Dendritic cell treated with granulocyte-macrophage colony-stimulating factor and Interleukin-4, amounts not matched to agents 40 ng/mL and 50 ng/mL, for 4 days (primary cell): ENCODE measurements at regions not wholly inside any gene's neighbourhood (a gene's known extent, or its start where the extent isn't known, plus 50 kb on each side); places are given as distances from the start of the nearest gene placed in this dataset.
"Not testable (repeated sequence)": the region's sequence is repeated elsewhere in the genome, so short reads cannot be mapped to it uniquely, and the experiment has no call there.

Experiments used
- H3K27ac Mint-ChIP-seq: one replicate; pipeline ENCODE4 v1.8.0; 2022; ENCODE audit warnings: mild to moderate bottlenecking, mixed read lengths
- H3K27me3 Mint-ChIP-seq: one replicate; pipeline ENCODE4 v1.8.0; 2022; ENCODE audit warnings: mild to moderate bottlenecking, mixed read lengths
- H3K36me3 Mint-ChIP-seq: one replicate; pipeline ENCODE4 v1.8.0; 2022; ENCODE audit warnings: low read depth, mixed read lengths
- H3K4me1 Mint-ChIP-seq: one replicate; pipeline ENCODE4 v1.8.0; 2022; ENCODE audit warnings: low read depth, mixed read lengths
- H3K4me3 Mint-ChIP-seq: one replicate; pipeline ENCODE4 v1.8.0; 2022; ENCODE audit warnings: mild to moderate bottlenecking, moderate library complexity, mixed read lengths
- H3K9me3 Mint-ChIP-seq: one replicate; pipeline ENCODE4 v1.8.0; 2022; ENCODE audit warnings: mixed read lengths
- intact Hi-C: fragments of 100-400 bp; cut with micrococcal nuclease; formaldehyde crosslinking; loops from one replicate; pipeline ENCODE4 v1.15.0; 2022

DNA sequence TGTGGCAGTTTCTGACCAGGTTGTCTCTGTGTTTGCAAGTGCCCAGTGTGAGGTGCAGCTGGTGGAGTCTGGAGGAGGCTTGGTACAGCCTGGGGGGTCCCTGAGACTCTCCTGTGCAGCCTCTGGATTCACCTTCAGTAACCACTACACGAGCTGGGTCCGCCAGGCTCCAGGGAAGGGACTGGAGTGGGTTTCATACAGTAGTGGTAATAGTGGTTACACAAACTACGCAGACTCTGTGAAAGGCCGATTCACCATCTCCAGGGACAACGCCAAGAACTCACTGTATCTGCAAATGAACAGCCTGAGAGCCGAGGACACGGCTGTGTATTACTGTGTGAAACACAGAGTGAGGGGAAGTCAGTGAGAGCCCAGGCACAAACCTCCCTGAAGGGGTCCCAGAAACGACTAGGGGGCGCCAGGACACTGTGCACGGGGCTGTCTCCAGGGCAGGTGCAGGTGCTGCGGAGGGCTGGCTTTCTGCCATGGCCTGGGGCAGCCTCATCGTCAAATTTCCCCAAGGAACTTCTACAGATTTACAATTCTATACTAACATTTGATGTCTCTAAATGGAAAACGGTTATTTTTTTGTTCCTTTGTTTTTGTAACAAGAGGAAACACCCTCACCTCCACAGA is 187.0 kb upstream of the TP53TG3D start:
- not testable (repeated sequence) for H3K27me3 Mint-ChIP-seq, H3K4me1 Mint-ChIP-seq, H3K4me3 Mint-ChIP-seq

GRCh38 chr16:32071586-32071985 is 181.5 kb upstream of the TP53TG3D start:
- H3K27me3 Mint-ChIP-seq, H3K27ac Mint-ChIP-seq, H3K36me3 Mint-ChIP-seq, H3K9me3 Mint-ChIP-seq, H3K4me1 Mint-ChIP-seq, intact Hi-C loops, H3K4me3 Mint-ChIP-seq: not testable (repeated sequence)

More for the DNA sequence above, 187.0 kb upstream of the TP53TG3D start:
- H3K9me3 Mint-ChIP-seq, intact Hi-C loops, H3K27ac Mint-ChIP-seq, H3K36me3 Mint-ChIP-seq: not testable (repeated sequence)

GRCh38 chr16:32083891-32084290 is 169.2 kb upstream of the TP53TG3D start:
- peaks cover 18% of the 10 kb centered on the region for H3K27me3 Mint-ChIP-seq
- H3K27ac Mint-ChIP-seq, intact Hi-C loops, H3K4me3 Mint-ChIP-seq, H3K36me3 Mint-ChIP-seq, H3K4me1 Mint-ChIP-seq, H3K9me3 Mint-ChIP-seq: not testable (repeated sequence)

DNA sequence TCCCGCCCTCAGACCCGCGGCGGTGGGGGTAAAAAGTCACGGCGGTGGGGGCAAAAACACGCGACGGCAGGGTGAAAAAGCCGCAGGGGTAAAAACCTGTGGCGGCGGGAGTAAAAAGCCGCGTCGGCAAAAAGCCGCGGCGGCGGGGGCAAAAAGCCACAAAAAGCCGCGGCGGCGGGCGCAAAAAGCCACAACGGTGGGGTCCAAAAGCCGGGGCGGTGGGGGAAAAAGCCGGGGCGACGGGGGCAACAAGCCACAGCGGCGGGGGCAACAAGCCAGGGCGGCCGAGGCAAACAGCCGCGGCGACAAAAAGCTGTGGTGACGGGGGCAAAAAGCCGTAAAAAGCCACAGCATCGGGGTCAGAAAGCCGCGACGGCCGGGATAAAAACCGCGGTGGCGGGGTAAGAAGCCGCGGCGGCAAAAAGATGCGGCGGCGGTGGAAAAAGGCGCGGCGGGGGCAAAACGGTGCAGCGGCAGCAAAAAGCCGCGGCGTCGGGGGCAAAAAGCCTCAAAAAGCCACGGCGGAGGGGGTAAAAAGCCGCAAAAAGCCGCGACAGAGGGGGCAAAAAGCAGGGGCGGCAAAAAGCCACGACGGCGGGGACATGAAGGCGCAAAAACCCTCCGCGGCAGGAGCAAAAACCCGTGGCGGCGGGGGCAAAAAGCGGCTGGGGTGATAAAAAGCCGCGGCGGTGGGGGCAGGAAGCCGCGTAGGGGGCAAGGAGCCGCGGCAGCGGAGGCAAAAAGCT is 168.3 kb upstream of the TP53TG3D start:
- intact Hi-C loops, H3K4me1 Mint-ChIP-seq, H3K36me3 Mint-ChIP-seq, H3K9me3 Mint-ChIP-seq: not testable (repeated sequence)
- Mint-ChIP-seq H3K27me3 (peaks cover 18% of the 10 kb centered on the region), H3K27ac (peak overlapping the region; percentile 68), H3K4me3 (peak overlapping the region; percentile 77)

GRCh38 chr16:32085438-32086141 is 167.5 kb upstream of the TP53TG3D start:
- H3K27ac Mint-ChIP-seq, result peak overlapping the region; percentile 68
- H3K36me3 Mint-ChIP-seq, H3K4me1 Mint-ChIP-seq, H3K9me3 Mint-ChIP-seq, intact Hi-C loops: not testable (repeated sequence)
- peaks cover 16% of the 10 kb centered on the region for H3K27me3 Mint-ChIP-seq
- peak overlapping the region; percentile 77 for H3K4me3 Mint-ChIP-seq

GRCh38 chr16:32115562-32115961 is 137.5 kb upstream of the TP53TG3D start:
- H3K36me3 Mint-ChIP-seq, intact Hi-C loops, H3K4me1 Mint-ChIP-seq, H3K27ac Mint-ChIP-seq, H3K9me3 Mint-ChIP-seq: not testable (repeated sequence)
- Mint-ChIP-seq H3K27me3 (peaks cover 14% of the 10 kb centered on the region), H3K4me3 (peak overlapping the region; percentile 37)

DNA sequence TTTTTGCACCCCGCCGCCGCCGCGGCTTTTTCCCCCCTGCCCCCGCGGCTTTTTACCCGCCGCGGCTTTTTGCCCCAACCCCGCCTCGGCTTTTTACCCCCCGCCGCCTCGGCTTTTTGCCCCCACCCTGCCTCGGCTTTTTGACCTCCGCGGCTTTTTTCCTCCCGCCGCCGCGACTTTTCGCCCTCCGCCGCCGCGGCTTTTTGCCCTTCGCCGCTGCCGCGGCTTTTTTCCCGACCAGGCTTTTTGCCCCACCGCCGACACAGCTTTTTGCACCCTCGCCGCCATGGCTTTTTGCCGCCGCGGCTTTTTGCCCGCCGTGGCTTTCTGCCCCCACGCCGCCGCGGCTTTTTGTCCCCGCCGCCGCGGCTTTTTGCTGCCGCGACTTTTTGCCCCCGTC is 137.0 kb upstream of the TP53TG3D start:
- Mint-ChIP-seq H3K36me3 (peaks cover 4% of the 10 kb centered on the region), H3K4me3 (peak overlapping the region; percentile 82), H3K27ac (no peak overlapping the region), H3K9me3 (no peaks in the 10 kb centered on the region), H3K27me3 (peaks cover 14% of the 10 kb centered on the region), H3K4me1 (peaks cover 4% of the 10 kb centered on the region)
- intact Hi-C loops, result no loop called here

DNA sequence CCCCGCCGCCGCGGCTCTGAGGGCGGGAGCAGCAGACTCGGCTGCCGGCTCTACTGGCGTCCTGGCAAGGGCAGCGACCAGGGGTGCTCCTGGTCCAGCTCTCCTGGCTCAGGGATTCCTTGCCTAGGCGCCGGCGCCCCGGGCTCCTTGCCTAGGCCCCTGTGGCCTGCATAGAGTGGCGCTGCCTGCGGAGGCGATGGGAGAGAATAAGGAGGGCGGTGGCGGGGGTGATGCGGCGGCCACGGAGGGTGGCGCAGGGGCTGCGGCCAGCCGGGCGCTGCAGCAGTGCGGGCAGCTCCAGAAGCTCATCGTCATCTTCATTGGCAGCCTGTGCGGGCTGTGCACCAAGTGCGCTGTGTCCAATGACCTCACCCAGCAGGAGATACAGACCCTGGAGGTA is 136.6 kb upstream of the TP53TG3D start:
- H3K36me3 Mint-ChIP-seq, H3K4me1 Mint-ChIP-seq, H3K27ac Mint-ChIP-seq, intact Hi-C loops, H3K9me3 Mint-ChIP-seq: not testable (repeated sequence)
- peak overlapping the region; percentile 82 for H3K4me3 Mint-ChIP-seq
- H3K27me3 Mint-ChIP-seq, result peaks cover 14% of the 10 kb centered on the region

- intact Hi-C loops, H3K27ac Mint-ChIP-seq, H3K27me3 Mint-ChIP-seq, H3K9me3 Mint-ChIP-seq, H3K4me1 Mint-ChIP-seq, H3K36me3 Mint-ChIP-seq, H3K4me3 Mint-ChIP-seq: not testable (repeated sequence)
Measured at GRCh38 chr16:32120372-32120771, 132.7 kb upstream of the TP53TG3D start.

GRCh38 chr16:32120779-32121178 is 132.3 kb upstream of the TP53TG3D start:
- H3K4me1 Mint-ChIP-seq, H3K27ac Mint-ChIP-seq, H3K27me3 Mint-ChIP-seq, H3K4me3 Mint-ChIP-seq, H3K9me3 Mint-ChIP-seq, H3K36me3 Mint-ChIP-seq, intact Hi-C loops: not testable (repeated sequence)

GRCh38 chr16:32121273-32121900 is 131.7 kb upstream of the TP53TG3D start:
- not testable (repeated sequence) for H3K4me3 Mint-ChIP-seq, H3K27ac Mint-ChIP-seq, H3K36me3 Mint-ChIP-seq

DNA sequence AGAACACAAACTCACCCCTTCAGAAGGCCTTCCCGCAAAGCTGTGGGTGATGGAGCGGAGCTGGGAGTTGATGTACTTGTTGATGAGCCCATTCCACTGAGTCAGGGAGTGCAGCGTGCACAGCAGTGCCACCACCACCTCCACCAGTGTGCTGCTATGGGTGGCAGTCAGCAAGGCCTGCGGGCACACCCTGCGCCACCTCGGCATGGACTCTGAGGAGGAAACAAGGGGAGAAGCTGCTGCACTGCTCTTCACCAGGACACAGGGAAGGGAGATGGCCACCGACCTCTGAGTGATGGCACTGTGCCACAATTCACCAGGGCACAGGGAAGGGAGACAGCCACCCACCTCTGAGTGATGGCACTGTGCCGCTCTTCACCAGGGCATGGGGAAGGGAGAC is 100.7 kb upstream of the TP53TG3D start:
- H3K36me3 Mint-ChIP-seq, H3K4me3 Mint-ChIP-seq, H3K4me1 Mint-ChIP-seq, H3K9me3 Mint-ChIP-seq, H3K27me3 Mint-ChIP-seq, H3K27ac Mint-ChIP-seq, intact Hi-C loops: not testable (repeated sequence)

More at GRCh38 chr16:32121273-32121900, 131.7 kb upstream of the TP53TG3D start:
- H3K4me1 Mint-ChIP-seq, H3K27me3 Mint-ChIP-seq, intact Hi-C loops, H3K9me3 Mint-ChIP-seq: not testable (repeated sequence)

DNA sequence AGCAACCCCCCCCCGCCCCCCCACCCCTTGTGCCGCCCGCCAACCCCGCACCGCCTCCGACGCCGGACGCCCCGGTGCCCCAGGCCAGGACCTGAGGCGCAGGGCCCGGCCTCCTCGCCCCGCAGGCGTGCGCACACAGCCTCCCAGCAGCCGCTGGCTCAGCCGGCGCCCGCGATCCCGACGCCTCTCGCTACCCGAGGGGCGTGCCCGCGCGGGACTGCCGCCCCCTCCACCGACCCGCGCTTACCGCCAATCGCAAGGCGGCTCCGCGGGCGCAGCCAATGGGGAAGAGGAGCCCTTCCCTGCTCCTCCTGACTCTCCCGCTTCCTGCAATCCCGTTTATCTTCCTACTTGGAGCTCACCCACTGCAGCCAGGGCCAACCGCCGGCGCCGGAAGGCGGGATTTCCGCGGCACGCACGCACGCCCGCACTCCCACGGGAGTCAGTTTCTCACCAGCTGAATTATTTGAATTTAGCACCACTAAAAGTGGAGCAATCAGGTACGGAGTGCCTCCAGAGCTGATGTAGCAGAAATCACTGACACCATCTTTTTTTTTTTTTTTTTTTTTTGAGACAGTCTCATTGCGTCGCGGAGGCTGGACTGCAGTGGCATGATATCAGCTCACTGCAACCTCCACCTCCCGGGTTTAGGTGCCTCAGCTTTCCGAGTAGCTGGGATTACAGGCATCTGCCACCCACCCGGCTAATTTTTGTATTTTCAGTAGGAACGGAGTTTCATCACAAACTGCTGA is 65.0 kb upstream of the TP53TG3D start:
- intact Hi-C loops, H3K4me3 Mint-ChIP-seq, H3K9me3 Mint-ChIP-seq, H3K4me1 Mint-ChIP-seq, H3K36me3 Mint-ChIP-seq, H3K27ac Mint-ChIP-seq, H3K27me3 Mint-ChIP-seq: not testable (repeated sequence)

- H3K4me1 Mint-ChIP-seq, H3K36me3 Mint-ChIP-seq, H3K9me3 Mint-ChIP-seq, intact Hi-C loops, H3K27me3 Mint-ChIP-seq, H3K27ac Mint-ChIP-seq, H3K4me3 Mint-ChIP-seq: not testable (repeated sequence)
Measured at GRCh38 chr16:32202585-32202984, 50.5 kb upstream of the TP53TG3D start.
